GM19023 (cell line): ENCODE measurements at regions not wholly inside any gene's neighbourhood (a gene's known extent, or its start where the extent isn't known, plus 50 kb on each side); places are given as distances from the start of the nearest gene placed in this dataset.

Experiments used
- ATAC-seq: cut with Tn5 transposase; IDR thresholded peaks from one replicate; pipeline ENCODE4 v1.9.1; 2021; ENCODE audit warnings: mild to moderate bottlenecking, moderate library complexity; ENCODE audit not compliant: unreplicated experiment

DNA sequence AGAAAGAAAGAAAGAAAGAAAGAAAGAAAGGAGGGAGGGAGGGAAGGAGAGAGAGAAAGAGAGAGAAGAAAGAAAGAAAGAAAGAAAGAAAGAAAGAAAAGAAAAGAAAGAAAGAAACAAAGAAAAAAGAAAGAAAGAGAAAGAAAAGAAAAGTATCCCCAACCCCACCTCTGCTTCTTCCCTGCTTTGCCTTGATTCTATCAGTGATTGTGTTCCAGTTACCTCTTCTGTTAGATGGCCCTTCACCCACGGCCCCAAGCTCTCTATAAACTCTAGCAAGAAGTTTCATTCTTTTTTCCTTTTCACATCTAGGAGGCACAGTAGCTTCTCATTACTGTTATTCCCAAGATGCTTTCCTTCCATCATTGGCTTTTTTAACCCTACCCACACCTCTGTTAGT, 1097.5 kb upstream of the ZEB2 start:
- no peak for ATAC-seq

DNA sequence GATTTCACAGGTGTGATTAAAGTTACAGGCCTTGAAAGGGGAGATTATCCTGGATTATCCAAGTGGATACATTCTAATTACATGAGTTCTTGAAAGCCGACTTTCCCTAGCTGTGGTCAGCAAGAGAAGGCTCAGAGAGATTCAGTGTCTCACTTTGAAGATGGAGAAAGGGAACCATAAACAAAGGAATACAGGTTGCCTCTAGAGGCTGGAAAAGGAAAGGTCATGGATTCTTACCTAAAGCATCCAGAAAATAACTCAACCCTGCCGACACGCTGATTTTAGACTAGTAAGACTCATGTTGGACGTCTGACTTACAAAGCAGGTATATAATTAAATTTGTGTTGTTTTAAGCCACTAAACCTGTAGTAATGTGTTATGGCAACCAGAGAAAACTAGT, 1095.7 kb upstream of the ZEB2 start:
- ATAC-seq: no peak

DNA sequence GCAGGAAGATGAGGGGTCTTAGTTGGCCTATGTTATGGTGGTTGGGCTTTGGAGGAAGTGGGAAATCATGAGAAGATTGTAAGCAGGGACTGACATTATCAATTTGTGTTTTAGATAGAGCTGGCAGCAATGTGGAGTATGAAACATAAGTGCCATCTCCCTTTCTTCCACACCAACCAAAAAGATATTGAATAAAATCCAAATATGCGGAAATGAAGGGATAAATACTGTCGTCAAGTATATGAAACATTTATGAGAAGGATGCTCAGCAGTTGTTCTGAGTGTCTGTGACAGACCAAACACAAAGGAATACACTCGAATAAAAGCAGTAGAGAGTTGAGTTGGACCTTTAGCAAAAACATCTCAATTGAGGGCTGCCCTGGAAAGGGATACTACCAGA, 1090.0 kb upstream of the ZEB2 start:
- no peak for ATAC-seq

DNA sequence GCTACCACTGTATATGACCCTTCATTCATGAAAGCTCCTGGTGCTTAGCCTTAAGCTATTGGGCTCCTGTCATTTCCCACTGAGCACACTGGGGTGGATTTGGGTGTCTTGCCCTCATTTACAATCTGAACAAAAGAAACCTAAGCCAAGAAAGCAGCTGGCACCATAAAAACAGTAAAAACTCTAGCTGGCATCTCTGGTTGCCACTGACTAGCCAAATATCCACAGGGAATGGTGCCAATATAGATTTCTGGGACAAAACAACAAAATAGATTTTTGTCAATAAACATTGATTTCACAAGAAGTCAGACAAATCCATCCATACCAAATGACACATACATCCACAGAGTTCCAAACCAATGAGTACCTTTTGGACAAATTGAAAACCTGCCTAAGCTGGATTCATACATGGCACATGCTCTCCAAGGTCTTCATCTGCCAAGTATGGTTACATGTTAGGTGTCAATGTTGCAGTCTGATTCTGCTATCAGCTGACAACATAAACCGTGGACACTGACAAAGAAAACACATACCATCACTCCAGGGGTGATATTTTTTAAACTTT, 1081.5 kb upstream of the ZEB2 start:
- no peak for ATAC-seq

DNA sequence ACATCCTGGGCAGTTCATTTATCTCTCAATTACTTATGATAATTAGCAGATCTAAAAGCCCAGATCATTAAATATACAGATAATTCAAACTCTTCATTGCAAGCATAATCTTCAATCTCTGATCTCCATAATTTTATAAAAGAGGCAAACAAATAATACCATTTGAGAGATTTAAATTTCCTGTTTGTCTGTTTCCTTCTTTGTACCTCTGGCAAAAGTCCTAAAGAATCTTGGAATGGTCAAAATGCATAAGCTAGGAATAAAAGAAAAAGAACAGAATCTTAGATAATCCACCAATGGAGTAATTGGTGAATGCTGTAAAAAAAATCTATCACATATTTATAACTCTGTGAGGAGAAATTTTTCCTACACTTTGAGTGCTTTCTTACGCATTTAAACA, 1080.9 kb upstream of the ZEB2 start:
- ATAC-seq: no peak

DNA sequence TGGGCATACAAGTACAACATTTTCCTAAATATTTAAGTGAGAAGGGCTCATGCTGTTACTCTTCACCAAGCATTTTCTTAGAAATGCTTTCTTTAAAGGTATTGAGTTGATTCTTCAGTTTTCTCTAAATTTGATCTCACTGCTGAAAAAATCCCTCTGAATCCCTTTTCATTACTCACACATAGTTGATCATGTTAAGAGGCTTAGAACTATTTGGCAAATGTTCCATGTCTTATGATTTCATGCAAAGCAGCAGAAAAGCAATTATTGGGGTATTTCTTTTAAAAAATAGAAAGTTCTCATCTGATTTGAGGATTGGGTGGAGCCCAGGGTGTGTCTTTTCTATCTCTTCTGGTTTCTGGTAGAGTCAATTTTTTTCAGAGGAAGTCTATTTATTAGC, 1079.8 kb upstream of the ZEB2 start:
- no peak for ATAC-seq

DNA sequence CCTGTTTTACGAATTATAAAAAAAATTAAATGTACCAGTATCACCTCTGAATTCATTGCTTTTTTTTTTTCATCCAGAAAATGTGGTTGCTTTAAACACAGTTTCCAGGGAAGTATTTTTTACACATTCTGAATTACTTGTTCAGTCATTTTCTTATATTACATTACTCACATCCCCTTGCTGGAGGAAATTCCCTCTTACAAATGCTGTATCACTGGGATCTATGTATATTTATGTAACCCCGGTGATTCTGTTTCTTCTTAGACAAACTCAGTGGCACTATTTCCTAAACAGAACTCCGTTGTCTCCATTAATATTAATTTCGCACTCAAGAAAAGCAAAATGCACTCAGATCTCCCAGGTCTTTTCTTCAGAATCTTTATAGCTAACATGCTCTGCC, 1078.5 kb upstream of the ZEB2 start:
- ATAC-seq: no peak

DNA sequence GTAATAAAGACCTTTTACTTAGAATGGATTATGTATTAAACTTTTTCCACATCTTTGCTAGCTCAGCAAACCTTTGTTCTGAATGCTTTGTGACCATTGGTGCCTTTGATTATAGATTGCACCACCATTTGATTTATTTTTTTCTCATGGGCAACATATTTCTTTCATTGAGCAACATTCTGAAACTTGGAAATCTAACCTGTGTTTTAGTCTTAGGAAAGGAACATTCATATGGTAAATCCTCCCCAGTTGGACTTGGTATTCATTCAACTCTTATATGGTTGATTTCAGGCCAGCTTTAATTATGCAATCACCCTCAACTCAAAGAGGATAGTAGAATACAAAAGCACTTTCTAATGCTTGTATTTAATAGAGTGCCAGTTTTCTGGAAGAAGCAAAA, 1077.9 kb upstream of the ZEB2 start:
- no peak for ATAC-seq

DNA sequence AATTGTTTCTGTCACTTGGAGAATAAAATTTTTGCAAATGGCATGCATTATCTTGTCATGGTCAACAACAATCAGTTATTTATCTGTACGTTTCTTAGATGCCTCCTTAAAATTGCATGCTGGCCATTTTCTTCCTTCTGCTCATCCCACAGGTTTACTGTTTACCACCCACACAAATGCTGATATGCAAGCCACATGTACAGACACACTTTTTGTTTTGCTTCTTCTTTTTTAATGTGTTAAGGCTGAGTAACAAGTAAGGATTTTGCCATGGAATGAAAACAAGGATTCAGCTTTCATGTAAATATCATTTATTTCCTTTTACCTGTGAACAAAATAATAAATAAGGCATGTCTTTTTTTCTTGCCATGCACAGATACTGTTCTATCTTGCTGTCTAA, 1077.1 kb upstream of the ZEB2 start:
- ATAC-seq: no peak

DNA sequence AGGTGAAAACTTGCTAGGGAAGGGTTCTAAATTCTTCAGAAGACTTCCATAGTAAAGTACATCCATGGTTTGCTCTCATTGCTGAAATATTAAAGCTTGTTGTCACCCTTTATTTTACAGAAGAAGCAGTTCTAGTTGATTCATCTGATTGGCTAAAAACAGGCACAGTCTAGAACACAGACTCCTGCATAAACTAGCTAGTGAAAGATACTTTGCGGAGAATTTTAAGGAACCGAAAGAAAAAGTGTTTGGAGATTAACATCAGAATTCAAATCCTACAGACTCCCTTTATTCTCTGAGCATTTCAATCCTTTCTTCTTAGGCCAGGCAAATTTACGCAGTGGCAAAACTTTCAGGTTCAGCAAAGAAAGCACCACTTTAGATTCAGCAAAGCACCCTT, 1076.5 kb upstream of the ZEB2 start:
- ATAC-seq: no peak

DNA sequence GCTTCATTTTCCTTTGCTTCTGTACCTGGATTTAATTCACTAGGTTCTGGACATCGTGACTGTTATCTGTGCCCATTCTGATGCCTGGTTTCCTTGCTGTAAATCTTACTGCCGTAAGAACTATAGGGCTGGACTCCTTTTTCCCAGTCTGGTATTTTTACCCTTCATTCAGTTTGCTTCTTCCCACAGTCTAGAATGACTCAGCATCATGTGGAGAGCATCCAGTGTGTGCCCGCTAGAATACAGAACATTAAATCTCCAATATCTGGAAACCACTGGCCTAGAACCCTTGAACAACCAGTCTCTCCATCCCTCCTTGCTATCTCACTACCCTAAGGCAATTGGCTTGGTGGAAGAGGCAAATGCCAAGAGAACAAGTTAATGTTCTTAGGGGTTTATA, 1075.4 kb upstream of the ZEB2 start:
- ATAC-seq: no peak

DNA sequence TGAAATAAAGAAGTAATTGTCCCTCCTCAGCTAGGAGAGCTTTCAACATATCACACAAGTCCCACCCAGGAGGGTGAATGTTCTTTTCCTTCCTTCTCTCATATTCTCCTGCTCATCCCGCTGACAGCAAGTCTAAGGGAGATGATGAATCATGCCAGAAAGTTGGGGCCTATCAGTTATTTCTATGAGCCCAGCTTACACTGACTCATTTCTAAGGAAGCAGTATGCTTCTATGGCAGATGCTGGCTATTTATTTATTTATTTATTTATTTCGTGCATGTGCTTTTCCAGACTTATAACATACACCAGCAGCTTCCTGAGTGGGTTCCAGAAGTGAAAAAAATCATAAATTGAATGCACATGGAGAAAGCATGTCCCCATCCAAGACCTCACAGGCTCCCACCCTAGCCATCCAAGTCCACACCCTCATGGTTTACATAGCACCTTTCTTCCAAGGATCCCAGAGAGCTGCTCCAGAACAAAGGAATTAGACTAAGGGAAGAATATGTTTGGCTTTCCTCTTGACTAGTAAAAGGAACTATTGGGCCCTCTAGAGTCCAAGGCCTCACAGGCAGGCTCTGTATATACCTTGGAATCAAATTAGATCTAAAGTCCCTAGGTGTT, 1074.2 kb upstream of the ZEB2 start:
- no peak for ATAC-seq

DNA sequence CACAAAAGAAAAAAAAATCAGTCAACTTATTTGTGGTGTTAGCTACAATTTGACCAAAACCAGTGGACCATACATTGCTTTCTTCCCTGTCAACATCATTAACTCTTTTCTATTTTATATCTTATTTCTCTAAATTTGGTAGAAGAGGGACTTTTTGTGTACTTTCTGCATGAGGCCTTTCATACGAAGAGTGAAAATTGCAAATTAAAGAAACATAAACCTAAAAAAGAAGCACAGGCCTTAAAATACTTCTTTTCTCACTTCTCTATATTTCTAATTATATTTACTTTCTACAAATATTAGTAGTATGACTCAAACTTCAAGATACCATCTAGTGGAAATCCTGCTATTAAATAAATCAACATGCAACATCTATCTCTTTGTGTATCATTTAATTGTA, 1073.4 kb upstream of the ZEB2 start:
- no peak for ATAC-seq

DNA sequence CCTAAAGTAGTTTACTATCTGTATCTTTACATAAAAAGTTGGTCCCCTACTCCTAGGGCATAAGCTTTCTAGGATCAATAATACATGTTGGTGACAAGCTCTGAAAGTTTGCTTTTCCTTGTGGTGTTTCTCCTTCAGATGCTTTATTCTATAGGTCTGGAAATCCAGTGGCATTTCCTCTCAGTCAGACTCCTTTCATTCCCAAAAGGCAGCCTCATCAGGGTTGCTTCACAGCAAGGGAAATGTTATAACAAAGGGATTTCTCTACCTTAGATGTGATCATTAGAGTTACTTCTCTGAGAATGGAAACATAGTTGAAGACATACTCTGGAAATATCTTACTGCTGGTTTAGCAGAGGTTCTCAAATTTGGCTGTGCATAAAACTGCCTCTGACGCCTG, 1072.4 kb upstream of the ZEB2 start:
- ATAC-seq: no peak

DNA sequence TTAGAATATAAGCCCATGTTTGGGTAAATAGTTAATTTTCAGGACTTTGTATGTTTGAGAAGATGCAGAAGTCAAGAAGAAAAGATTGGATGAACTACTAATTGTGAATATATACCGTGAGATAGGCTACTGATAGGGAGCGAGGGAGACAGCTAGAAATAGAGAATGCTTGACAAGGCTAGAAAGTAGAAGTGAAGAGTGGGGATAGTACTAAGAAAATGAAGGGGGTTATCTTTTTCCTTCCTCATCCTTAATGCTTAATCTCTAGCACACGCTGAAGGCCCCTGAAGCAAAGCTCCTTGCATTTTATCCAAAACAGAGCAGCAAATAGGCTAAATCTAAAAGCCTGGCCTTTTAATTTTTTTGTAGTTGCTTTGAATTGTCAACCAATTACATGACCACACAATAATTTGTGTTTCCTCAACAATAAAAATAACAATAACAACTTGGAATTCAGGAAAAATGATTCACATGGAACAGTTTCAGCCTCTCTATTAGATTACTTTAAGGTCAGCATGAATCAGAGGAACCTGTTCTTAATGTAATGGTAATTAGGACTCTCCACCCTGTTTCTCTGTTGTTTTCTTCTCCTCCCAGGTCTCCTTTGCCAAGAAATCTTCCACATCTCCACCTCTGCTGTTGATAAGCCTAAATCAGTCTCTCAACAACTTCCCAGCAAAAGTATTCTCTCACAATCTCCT, 1071.3 kb upstream of the ZEB2 start:
- no peak for ATAC-seq

DNA sequence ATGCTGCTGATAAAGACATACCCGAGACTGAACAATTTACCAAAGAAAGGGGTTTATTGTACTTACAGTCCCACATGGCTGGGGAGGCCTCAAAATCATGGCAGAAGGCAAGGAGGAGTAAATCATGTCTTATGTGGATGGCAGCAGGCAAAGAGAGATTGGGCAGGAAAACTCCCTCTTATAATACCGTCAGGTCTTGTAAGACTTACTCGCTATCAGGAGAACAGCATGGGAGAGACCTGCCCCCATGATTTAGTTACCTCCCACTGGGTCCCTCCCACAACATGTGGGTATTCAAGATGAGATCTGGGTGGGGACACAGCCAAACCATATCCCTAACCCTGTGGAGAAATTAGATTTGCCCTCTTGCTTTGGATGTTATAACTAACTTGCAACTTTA, 1068.0 kb upstream of the ZEB2 start:
- no peak for ATAC-seq

DNA sequence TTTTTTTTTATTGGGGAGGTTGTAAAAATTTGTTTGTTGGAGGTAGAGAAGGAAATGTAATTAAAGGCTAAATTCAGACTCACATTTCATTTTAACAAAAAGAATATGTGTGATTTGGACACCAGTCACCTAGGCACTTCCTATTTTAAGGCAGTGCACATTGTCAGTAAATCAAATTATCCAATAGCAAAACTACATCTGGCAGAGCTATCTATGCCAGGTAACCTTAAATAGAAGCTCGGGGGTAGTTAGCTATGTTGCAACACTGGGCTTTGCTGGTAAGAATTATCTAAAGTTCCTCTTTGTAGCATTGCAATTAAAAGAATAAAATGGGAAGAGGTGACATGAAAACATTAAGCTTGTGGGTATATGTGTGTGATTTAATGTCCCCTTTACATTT, 1064.4 kb upstream of the ZEB2 start:
- no peak for ATAC-seq

DNA sequence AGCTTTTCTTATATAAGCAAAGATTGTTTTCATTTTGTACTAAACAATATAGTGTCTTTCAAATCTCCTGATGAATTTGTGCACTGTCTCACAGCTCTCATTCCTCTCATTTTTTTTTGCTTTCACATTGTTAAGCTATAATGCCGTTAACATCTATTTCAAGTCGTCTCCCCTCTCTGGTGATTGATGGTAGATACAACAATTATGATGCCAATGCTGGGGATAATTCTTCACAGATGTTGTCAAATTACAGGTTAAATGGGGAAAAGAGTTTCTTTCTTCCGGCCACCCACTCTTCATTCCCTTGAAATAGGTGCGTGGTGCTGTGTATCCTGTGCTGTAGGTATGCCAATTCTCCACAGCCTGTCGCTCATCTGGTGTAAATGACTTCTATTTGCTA, 1053.7 kb upstream of the ZEB2 start:
- no peak for ATAC-seq

DNA sequence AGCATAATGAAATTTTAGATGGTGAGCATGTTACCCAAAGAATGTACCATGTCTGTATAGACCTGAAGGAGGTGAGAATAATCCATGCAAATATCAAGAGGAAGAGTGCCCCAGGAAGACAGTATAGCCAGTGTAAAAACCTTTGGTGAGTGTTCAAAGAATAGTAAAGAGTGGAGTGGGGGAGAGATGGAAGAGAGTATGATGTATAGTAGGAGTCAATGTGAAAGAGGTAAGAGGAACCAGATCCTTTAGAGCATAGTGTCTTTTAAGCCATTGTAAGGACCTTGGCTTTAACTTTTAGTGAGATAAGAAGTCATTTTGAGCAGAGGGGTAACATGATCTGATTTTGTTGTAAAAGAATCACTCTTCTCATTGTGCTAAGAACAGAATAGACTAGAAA, 1052.3 kb upstream of the ZEB2 start:
- no peak for ATAC-seq

DNA sequence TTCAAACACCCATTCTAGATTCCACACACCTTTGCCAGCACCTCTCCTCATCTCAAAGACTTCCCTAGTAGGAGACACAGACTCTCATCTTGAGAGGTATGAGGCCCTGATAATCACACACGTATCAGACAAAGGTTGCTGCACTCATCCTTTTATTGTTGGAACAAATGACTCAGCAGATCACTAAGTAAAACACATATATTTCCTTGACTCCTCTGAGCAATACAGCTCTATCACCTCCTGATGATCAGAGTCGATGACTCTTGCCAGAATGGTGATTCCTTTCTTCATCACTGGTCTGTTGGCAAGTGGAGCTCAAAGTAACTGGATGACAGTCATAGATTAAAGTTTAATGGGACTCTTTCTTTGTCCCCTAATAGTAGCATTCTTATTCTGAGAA, 1049.2 kb upstream of the ZEB2 start:
- no peak for ATAC-seq

DNA sequence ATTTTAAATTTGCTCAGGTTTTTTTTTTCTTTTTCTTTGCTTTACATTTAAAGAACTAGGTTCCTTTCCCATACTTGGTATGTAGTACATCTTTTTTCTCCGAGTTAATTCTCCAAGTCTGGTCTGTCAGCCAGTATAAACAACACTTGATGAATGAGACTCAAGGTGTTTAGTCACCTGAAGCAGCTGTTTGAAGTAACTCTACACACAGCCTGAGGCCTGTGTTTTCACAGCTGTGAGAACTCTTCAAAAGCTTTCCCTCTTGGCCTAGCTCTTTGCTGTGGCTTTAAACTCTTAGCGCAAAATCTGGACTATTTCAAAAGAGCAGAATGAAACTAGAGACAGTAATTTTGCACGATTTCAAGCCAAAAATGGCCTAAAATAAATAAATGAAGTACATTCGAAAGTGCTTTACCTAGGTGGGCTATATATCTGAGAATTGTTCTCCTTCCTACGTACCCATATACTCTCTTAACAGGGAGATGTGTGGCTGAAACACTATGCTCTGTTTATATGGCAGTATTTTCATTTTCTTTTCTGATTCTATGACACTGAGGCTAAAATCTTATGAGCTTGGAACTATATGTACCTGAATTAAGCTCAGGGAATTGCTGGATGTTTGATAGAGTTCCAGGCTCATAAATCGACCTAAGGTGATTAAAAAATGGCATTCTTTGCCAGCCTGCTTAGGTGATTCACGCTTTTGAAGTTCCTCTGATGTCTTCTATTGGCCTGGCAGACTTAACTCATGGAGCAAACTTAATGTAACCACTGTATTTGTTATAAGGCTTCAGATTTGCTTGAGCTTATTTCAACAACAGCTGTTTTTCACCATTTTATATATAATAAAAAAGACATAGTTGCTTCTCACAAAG, 1044.1 kb upstream of the ZEB2 start:
- no peak for ATAC-seq

DNA sequence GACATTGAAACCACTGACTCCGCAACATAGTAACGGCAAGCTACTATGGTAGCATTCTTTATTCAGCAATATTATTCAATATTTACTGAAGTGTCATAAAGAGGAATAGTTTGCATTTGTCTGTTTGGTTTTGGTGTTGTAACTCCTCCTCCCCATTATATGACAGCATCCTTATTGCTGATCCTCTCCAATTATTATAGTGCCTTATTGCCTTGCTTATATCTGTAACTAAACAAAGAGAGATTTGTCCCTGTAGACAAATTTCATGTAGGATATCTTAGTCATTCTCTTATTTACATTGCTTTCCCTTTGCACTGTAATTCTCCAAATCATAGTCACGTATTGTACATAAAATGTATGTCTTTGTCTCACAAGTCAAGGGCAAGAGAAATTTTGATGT, 1041.2 kb upstream of the ZEB2 start:
- ATAC-seq: no peak
